ENCODE measurements at regions not wholly inside any gene's neighbourhood (a gene's known extent, or its start where the extent isn't known, plus 50 kb on each side); places are given as distances from the start of the nearest gene placed in this dataset.

DNA sequence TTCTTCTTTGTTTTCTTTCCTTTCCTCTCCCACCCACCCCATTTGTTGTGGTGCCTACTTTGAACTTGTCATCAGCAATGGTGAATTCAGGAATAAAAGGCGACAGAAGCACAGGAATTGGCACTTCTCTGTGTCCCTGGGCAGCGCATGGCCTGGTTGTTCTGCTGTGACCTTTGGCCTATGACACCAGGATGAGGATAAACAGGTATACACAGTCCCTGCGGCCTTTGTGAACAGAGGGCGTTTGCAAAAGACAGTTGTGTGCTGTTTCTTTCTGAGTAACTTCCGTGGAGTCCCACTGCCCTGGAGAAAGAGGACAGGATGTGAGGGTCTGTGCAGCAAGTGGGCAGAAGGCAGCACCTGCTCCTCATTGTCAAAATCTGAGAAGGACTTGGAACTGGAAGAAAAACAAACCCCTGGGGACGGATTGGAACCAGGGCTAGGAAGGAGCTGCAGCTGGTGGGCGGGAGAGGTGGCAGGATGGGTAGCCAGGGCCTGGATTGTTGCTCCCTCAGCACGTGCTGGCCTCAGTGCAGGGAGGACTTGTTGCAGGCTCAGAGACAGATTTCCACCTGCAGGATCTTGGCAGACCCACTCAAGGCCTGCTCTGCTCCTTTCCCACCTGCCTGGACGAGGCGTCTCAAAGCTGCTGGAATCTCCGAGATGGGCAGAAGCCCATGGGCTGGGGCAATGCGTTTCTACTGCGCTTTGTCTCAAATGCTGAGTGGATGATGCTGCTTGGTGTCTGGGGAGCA, 159.5 kb downstream of the ACKR3 start:
- Histone ChIP-seq H3K4me3 (ENCODE audit: control insufficient read depth in 1 of 7, extremely low read depth in 1 of 7, insufficient read depth in 4 of 7, low read depth in 2 of 7, low read length in 6 of 7) (no peak overlapping the region), H3K27ac (ENCODE audit: insufficient read depth in 1 of 2, low read depth in 1 of 2, low read length in 2 of 2, poor library complexity in 1 of 2, severe bottlenecking in 2 of 2) (no peak overlapping the region), H3K9me3 (ENCODE audit: control extremely low read depth in 1 of 5, control insufficient read depth in 4 of 5, insufficient read depth in 2 of 5, low read depth in 1 of 5, low read length in 4 of 5) (no peaks in the 10 kb centered on the region), H3K36me3 (ENCODE audit: control insufficient read depth in 4 of 4, insufficient read depth in 4 of 4, low read length in 3 of 4) (no peaks in the 10 kb centered on the region), H3K27me3 (replicated peaks in 2 of 5; ENCODE audit: control insufficient read depth in 4 of 5, insufficient read depth in 5 of 5, low read length in 4 of 5) (peaks cover 0 to 9% (median 2%) of the 10 kb centered on the region in 5 experiments), H3K4me1 (ENCODE audit: control extremely low read depth in 1 of 4, control insufficient read depth in 4 of 4, insufficient read depth in 4 of 4, low read length in 3 of 4) (no peaks in the 10 kb centered on the region)
- WGBS (ENCODE audit: insufficient coverage) = 89% methylated on average over 12 of the region's 13 CpGs
- DNase-seq = no peak
- CTCF ChIA-PET = no interaction called here
- POLR2A ChIA-PET = no interaction called here

DNA sequence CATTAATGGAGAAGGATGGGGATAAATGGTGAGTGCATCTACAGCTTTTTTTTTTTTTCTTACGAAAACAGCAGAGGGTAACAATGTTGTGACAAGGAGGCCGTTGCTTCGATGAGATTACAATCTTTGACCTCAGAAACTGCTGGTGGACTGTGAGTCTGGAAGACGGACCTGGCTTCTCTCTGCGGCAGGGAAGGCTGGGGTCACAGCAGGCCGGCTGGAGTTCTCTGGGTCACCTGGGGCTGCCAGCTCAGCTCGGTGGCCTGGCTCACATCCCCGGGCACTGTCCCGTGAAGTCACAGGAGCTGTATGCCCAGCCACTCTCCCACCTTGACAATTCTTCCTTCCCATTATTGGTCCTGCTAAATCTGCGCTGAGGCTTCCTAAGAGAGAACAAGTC, 160.8 kb downstream of the ACKR3 start:
- Histone ChIP-seq H3K27ac (ENCODE audit: insufficient read depth in 1 of 2, low read depth in 1 of 2, low read length in 2 of 2, poor library complexity in 1 of 2, severe bottlenecking in 2 of 2) (no peak overlapping the region), H3K9me3 (ENCODE audit: control extremely low read depth in 1 of 5, control insufficient read depth in 4 of 5, insufficient read depth in 2 of 5, low read depth in 1 of 5, low read length in 4 of 5) (no peaks in the 10 kb centered on the region), H3K27me3 (replicated peaks in 2 of 5; ENCODE audit: control insufficient read depth in 4 of 5, insufficient read depth in 5 of 5, low read length in 4 of 5) (peaks cover 0 to 11% (median 2%) of the 10 kb centered on the region in 5 experiments), H3K36me3 (ENCODE audit: control insufficient read depth in 4 of 4, insufficient read depth in 4 of 4, low read length in 3 of 4) (no peaks in the 10 kb centered on the region), H3K4me1 (ENCODE audit: control extremely low read depth in 1 of 4, control insufficient read depth in 4 of 4, insufficient read depth in 4 of 4, low read length in 3 of 4) (no peaks in the 10 kb centered on the region), H3K4me3 (ENCODE audit: control insufficient read depth in 1 of 7, extremely low read depth in 1 of 7, insufficient read depth in 4 of 7, low read depth in 2 of 7, low read length in 6 of 7) (no peak overlapping the region)
- ChIA-PET POLR2A (interaction anchor here (0.6 kb wide), 1 partner anchor 1184 kb away, joined by 4 read pairs; no protein-coding TSS in a partner anchor), CTCF (no interaction called here)
- 83% methylated on average over 9 of the region's 10 CpGs for WGBS (ENCODE audit: insufficient coverage)
- no peak for DNase-seq

DNA sequence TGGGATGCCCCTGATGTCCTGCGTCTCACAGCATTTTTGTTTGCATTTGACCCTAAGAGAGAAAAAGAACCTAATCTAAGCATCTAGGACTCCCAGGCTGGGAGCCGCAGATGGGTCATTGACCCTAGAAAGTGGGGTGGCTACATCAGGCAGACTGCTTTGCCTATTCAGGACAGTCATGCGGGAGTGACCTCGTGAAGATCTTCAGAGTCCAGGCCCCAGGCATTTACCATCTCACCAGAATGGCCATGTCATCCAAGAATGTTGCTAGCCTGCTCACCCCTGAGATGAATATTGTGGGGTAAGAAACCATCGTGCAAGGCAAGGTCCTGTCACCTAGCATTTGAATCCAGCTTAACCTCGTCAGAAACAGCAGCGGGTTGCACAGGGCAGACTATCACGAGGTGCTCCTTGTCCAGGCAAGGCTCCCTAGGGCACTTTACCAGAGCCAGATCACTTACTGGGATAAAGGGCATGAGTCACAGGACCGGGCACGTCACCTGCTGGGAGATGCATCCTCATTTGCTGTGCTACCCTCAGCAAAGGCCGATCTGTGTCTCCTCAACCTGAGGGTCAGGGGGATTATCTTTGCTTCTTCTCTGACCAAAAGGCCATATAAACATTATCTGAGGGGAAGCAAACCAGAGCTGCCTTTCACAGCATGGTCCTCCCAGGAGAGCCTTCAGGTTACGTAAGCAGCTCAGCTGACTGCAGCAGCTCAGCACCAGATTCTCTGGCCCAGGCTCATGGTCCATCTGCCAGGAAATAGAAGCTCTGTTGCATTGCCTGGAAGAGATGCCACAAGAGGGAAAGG, 162.3 kb downstream of the ACKR3 start:
- no peaks in the 10 kb centered on the region for H3K36me3 ChIP-seq (ENCODE audit: control insufficient read depth in 4 of 4, insufficient read depth in 4 of 4, low read length in 3 of 4)
- ChIA-PET CTCF (no interaction called here), POLR2A (no interaction called here)
- H3K4me3 ChIP-seq (ENCODE audit: control insufficient read depth in 1 of 7, extremely low read depth in 1 of 7, insufficient read depth in 4 of 7, low read depth in 2 of 7, low read length in 6 of 7) = no peak overlapping the region
- no peaks in the 10 kb centered on the region for H3K9me3 ChIP-seq (ENCODE audit: control extremely low read depth in 1 of 5, control insufficient read depth in 4 of 5, insufficient read depth in 2 of 5, low read depth in 1 of 5, low read length in 4 of 5)
- H3K4me1 ChIP-seq (ENCODE audit: control extremely low read depth in 1 of 4, control insufficient read depth in 4 of 4, insufficient read depth in 4 of 4, low read length in 3 of 4) = no peaks in the 10 kb centered on the region
- DNase-seq = no peak
- H3K27ac ChIP-seq (ENCODE audit: insufficient read depth in 1 of 2, low read depth in 1 of 2, low read length in 2 of 2, poor library complexity in 1 of 2, severe bottlenecking in 2 of 2) = no peak overlapping the region
- 83% methylated on average over 9 of the region's 12 CpGs for WGBS (ENCODE audit: insufficient coverage)
- H3K27me3 ChIP-seq (replicated peaks in 2 of 5; ENCODE audit: control insufficient read depth in 4 of 5, insufficient read depth in 5 of 5, low read length in 4 of 5) = peaks cover 0 to 16% (median 2%) of the 10 kb centered on the region in 5 experiments

DNA sequence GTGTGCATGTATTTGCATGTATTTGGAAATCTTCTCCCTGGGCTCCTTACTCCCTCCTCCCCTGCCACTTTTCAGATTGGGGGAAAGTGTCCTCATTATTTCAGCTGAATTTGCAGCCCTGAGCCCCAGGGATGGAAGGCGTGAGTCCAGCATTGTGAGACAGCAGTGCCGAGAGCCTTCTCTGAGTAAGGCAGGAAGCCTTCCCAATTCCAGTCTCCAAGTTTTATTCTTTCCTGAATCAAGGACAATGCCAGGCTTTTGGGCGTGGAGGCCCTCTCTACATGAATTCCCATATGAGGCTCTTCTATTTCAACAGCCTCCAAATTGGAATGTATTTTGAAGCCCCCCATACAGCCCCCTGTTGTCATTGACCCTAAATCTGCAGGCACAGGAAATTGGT, 163.5 kb downstream of the ACKR3 start:
- ChIA-PET POLR2A (no interaction called here), CTCF (no interaction called here)
- Histone ChIP-seq H3K36me3 (ENCODE audit: control insufficient read depth in 4 of 4, insufficient read depth in 4 of 4, low read length in 3 of 4) (no peaks in the 10 kb centered on the region), H3K27ac (ENCODE audit: insufficient read depth in 1 of 2, low read depth in 1 of 2, low read length in 2 of 2, poor library complexity in 1 of 2, severe bottlenecking in 2 of 2) (no peak overlapping the region), H3K4me1 (ENCODE audit: control extremely low read depth in 1 of 4, control insufficient read depth in 4 of 4, insufficient read depth in 4 of 4, low read length in 3 of 4) (no peaks in the 10 kb centered on the region), H3K9me3 (ENCODE audit: control extremely low read depth in 1 of 5, control insufficient read depth in 4 of 5, insufficient read depth in 2 of 5, low read depth in 1 of 5, low read length in 4 of 5) (no peaks in the 10 kb centered on the region), H3K27me3 (replicated peaks in 2 of 5; ENCODE audit: control insufficient read depth in 4 of 5, insufficient read depth in 5 of 5, low read length in 4 of 5) (peaks cover 0 to 16% (median 2%) of the 10 kb centered on the region in 5 experiments), H3K4me3 (ENCODE audit: control insufficient read depth in 1 of 7, extremely low read depth in 1 of 7, insufficient read depth in 4 of 7, low read depth in 2 of 7, low read length in 6 of 7) (no peak overlapping the region)
- WGBS (ENCODE audit: insufficient coverage) = 97% methylated on average over 3 of the region's 3 CpGs
- DNase-seq = no peak

DNA sequence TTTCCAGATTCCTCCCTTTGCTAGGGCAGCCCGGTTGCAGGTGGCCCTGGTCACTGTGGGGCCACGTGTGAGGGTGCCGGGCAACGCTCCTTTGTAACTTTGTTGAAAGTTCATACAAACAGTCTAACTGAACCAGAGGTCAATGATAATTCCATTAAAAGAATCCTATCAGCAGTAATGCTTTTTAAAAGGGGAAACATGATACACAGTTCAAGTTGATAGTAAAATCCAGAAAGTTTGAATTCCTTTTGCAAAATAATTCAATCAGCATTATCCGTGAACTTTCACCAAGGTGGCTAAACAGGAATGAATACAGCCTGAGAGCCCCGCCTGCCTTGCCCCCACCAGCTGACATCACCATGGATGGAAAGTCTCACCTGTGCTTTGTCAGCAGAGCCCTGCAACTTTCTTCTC, 166.2 kb downstream of the ACKR3 start:
- Histone ChIP-seq H3K4me1 (ENCODE audit: control extremely low read depth in 1 of 4, control insufficient read depth in 4 of 4, insufficient read depth in 4 of 4, low read length in 3 of 4) (no peaks in the 10 kb centered on the region), H3K27ac (ENCODE audit: insufficient read depth in 1 of 2, low read depth in 1 of 2, low read length in 2 of 2, poor library complexity in 1 of 2, severe bottlenecking in 2 of 2) (no peak overlapping the region), H3K9me3 (ENCODE audit: control extremely low read depth in 1 of 5, control insufficient read depth in 4 of 5, insufficient read depth in 2 of 5, low read depth in 1 of 5, low read length in 4 of 5) (no peaks in the 10 kb centered on the region), H3K4me3 (ENCODE audit: control insufficient read depth in 1 of 7, extremely low read depth in 1 of 7, insufficient read depth in 4 of 7, low read depth in 2 of 7, low read length in 6 of 7) (no peak overlapping the region), H3K36me3 (ENCODE audit: control insufficient read depth in 4 of 4, insufficient read depth in 4 of 4, low read length in 3 of 4) (no peaks in the 10 kb centered on the region), H3K27me3 (replicated peaks in 2 of 5; ENCODE audit: control insufficient read depth in 4 of 5, insufficient read depth in 5 of 5, low read length in 4 of 5) (peaks cover 0 to 16% (median 4%) of the 10 kb centered on the region in 5 experiments)
- DNase-seq = no peak
- WGBS (ENCODE audit: insufficient coverage) = 88% methylated on average over 5 of the region's 6 CpGs
- CTCF ChIA-PET = no interaction called here
- POLR2A ChIA-PET = no interaction called here

DNA sequence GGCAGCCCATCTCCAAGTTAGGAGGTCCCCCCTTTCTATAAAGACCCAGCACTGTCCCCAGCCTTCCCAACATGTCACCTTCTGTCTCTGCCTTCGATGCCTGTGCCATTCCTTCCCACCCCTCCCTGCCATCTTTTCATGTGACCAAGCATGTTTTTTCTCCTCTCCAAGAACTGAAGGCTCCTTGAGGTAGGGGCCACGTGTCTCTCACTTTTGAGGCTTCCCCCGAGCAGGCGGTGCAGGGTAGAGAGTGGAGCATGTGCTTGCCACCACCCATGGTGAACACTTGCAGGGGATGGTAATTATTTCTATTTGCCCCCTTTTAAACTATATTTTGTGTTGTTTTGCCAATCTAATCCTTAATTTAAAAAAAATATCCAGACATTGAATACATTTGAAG, 168.4 kb downstream of the ACKR3 start:
- WGBS (ENCODE audit: insufficient coverage) = 90% methylated on average over 1 of the region's 4 CpGs
- no peak overlapping the region for H3K4me3 ChIP-seq (ENCODE audit: control insufficient read depth in 1 of 7, extremely low read depth in 1 of 7, insufficient read depth in 4 of 7, low read depth in 2 of 7, low read length in 6 of 7)
- no peaks in the 10 kb centered on the region for H3K36me3 ChIP-seq (ENCODE audit: control insufficient read depth in 4 of 4, insufficient read depth in 4 of 4, low read length in 3 of 4)
- no peaks in the 10 kb centered on the region for H3K4me1 ChIP-seq (ENCODE audit: control extremely low read depth in 1 of 4, control insufficient read depth in 4 of 4, insufficient read depth in 4 of 4, low read length in 3 of 4)
- POLR2A ChIA-PET = no interaction called here
- no peaks in the 10 kb centered on the region for H3K9me3 ChIP-seq (ENCODE audit: control extremely low read depth in 1 of 5, control insufficient read depth in 4 of 5, insufficient read depth in 2 of 5, low read depth in 1 of 5, low read length in 4 of 5)
- CTCF ChIA-PET = no interaction called here
- H3K27ac ChIP-seq (ENCODE audit: insufficient read depth in 1 of 2, low read depth in 1 of 2, low read length in 2 of 2, poor library complexity in 1 of 2, severe bottlenecking in 2 of 2) = no peak overlapping the region
- no peak for DNase-seq
- peaks cover 0 to 14% (median 4%) of the 10 kb centered on the region in 5 experiments for H3K27me3 ChIP-seq (replicated peaks in 2 of 5; ENCODE audit: control insufficient read depth in 4 of 5, insufficient read depth in 5 of 5, low read length in 4 of 5)

DNA sequence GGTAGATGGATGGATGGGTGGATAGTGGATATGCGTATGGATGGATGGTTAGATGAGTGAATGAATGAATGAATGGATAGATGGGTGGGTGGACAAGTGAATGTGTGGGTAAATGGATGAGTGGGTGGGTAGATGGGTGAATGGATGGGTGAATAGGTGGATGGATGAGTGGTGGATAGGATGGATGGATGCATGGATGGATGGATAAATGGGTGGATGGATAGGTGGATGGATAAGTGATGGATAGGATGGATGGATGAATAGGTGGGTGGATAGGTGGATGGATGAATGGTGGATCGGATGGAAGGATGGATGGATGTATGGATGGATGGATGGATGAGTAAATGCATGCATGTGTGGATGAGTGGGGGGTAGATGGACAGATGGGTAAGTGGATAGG, 169.3 kb downstream of the ACKR3 start:
- Histone ChIP-seq H3K27me3 (replicated peaks in 2 of 5; ENCODE audit: control insufficient read depth in 4 of 5, insufficient read depth in 5 of 5, low read length in 4 of 5) (peaks cover 0 to 16% (median 8%) of the 10 kb centered on the region in 5 experiments), H3K4me1 (ENCODE audit: control extremely low read depth in 1 of 4, control insufficient read depth in 4 of 4, insufficient read depth in 4 of 4, low read length in 3 of 4) (no peaks in the 10 kb centered on the region), H3K27ac (ENCODE audit: insufficient read depth in 1 of 2, low read depth in 1 of 2, low read length in 2 of 2, poor library complexity in 1 of 2, severe bottlenecking in 2 of 2) (no peak overlapping the region), H3K4me3 (ENCODE audit: control insufficient read depth in 1 of 7, extremely low read depth in 1 of 7, insufficient read depth in 4 of 7, low read depth in 2 of 7, low read length in 6 of 7) (no peak overlapping the region), H3K36me3 (ENCODE audit: control insufficient read depth in 4 of 4, insufficient read depth in 4 of 4, low read length in 3 of 4) (no peaks in the 10 kb centered on the region), H3K9me3 (ENCODE audit: control extremely low read depth in 1 of 5, control insufficient read depth in 4 of 5, insufficient read depth in 2 of 5, low read depth in 1 of 5, low read length in 4 of 5) (no peaks in the 10 kb centered on the region)
- CTCF ChIA-PET = no interaction called here
- no peak for DNase-seq
- POLR2A ChIA-PET = no interaction called here
- 96% methylated on average over 2 of the region's 2 CpGs for WGBS (ENCODE audit: insufficient coverage)
